OCI-LY7 (cell line): ENCODE measurements at regions not wholly inside any gene's neighbourhood (a gene's known extent, or its start where the extent isn't known, plus 50 kb on each side); places are given as distances from the start of the nearest gene placed in this dataset.

Experiments
- BruUV-seq: library from RNA; stranded (reverse); fragments of 400-500 nt; replicated peaks from 2 replicates; lab custom pipeline; 2021; lab: Mats Ljungman, UMichigan
- CTCF ChIA-PET: fragments of 300-600 bp; sonication (Branson Sonifier 250); formaldehyde crosslinking; loops from one replicate; lab custom pipeline; 2022; ENCODE audit warnings: antibody characterized with exemption; ENCODE audit not compliant: unreplicated experiment; lab: Charles Lee
- POLR2A ChIA-PET: fragments of 300-600 bp; sonication (Branson Sonifier 250); formaldehyde crosslinking; loops from one replicate; lab custom pipeline; 2022; ENCODE audit warnings: antibody characterized with exemption; lab: Charles Lee
- DNase-seq: peaks from one replicate; pipeline ENCODE4 v3.0.0-alpha.2; 2015; ENCODE audit warnings: low spot score
- H2AFZ ChIP-seq: fragments of 200-600 bp; sonication (generic), shearing (Covaris generic); 2 replicates; pipeline ENCODE4 v1.6.1; 2014; ENCODE audit warnings: mild to moderate bottlenecking, antibody characterized with exemption, low read length, moderate library complexity
- H3K27ac ChIP-seq: fragments of 200-600 bp; sonication (generic); 2 replicates; pipeline ENCODE4 v1.5.1; 2014; ENCODE audit warnings: mixed run types, low read depth, mild to moderate bottlenecking, moderate library complexity, low read length, inconsistent platforms; ENCODE audit not compliant: poor library complexity, severe bottlenecking
- H3K36me3 ChIP-seq: fragments of 200-600 bp; sonication (generic); 2 replicates; pipeline ENCODE4 v1.6.1; 2014; ENCODE audit warnings: mild to moderate bottlenecking, antibody characterized with exemption, low read length, moderate library complexity, mixed read lengths; ENCODE audit not compliant: insufficient read depth
- H3K4me1 ChIP-seq: fragments of 200-600 bp; sonication (generic); 2 replicates; pipeline ENCODE4 v1.5.1; 2014; ENCODE audit warnings: mild to moderate bottlenecking, low read length; ENCODE audit not compliant: insufficient read depth, poor library complexity, severe bottlenecking
- H3K4me2 ChIP-seq: fragments of 200-600 bp; sonication (generic); 2 replicates; pipeline ENCODE4 v1.6.1; 2014; ENCODE audit warnings: mild to moderate bottlenecking, low read length
- H3K4me3 ChIP-seq: fragments of 200-600 bp; sonication (generic); 2 replicates; pipeline ENCODE4 v1.5.1; 2014; ENCODE audit warnings: mild to moderate bottlenecking, low read depth, low read length; ENCODE audit not compliant: poor library complexity, severe bottlenecking
- H3K79me2 ChIP-seq: fragments of 200-600 bp; sonication (generic); 2 replicates; pipeline ENCODE4 v1.6.1; 2016; ENCODE audit warnings: low read depth, mild to moderate bottlenecking, low read length, moderate library complexity, mixed read lengths; ENCODE audit not compliant: insufficient read depth
- H3K9me2 ChIP-seq: fragments of 200-600 bp; sonication (generic); 2 replicates; pipeline ENCODE4 v1.6.1; 2016; ENCODE audit warnings: mild to moderate bottlenecking, low read length, mixed read lengths; ENCODE audit not compliant: insufficient read depth
- H3K9me3 ChIP-seq: fragments of 200-600 bp; sonication (generic); 2 replicates; pipeline ENCODE4 v1.6.1; 2014; ENCODE audit warnings: mild to moderate bottlenecking, mixed run types, low read length, mixed read lengths
- H4K20me1 ChIP-seq: fragments of 200-600 bp; sonication (generic); 2 replicates; pipeline ENCODE4 v1.6.1; 2014; ENCODE audit warnings: mild to moderate bottlenecking, antibody characterized with exemption, low read length, moderate library complexity, mixed read lengths; ENCODE audit not compliant: insufficient read depth
- EZH2phosphoT487 ChIP-seq: fragments of 200-600 bp; sonication (generic); IDR thresholded peaks from 2 replicates; pipeline ENCODE4 v1.6.1; 2018; ENCODE audit warnings: low read depth, borderline replicate concordance, mild to moderate bottlenecking, mixed run types, antibody characterized with exemption, low read length, moderate library complexity, mixed read lengths
- intact Hi-C: fragments of 100-400 bp; cut with micrococcal nuclease; formaldehyde crosslinking; loops from one replicate; pipeline ENCODE4 v1.10.0; 2022; ENCODE audit not compliant: unreplicated experiment
- TF ChIP-seq, protein P1 (sequence below): fragments of 200-600 bp; sonication (generic); conservative IDR thresholded peaks from 2 replicates; pipeline ENCODE4 v1.5.1; 2014; ENCODE audit warnings: mild to moderate bottlenecking, antibody characterized with exemption, low read length, moderate library complexity, mixed read lengths

DNA sequence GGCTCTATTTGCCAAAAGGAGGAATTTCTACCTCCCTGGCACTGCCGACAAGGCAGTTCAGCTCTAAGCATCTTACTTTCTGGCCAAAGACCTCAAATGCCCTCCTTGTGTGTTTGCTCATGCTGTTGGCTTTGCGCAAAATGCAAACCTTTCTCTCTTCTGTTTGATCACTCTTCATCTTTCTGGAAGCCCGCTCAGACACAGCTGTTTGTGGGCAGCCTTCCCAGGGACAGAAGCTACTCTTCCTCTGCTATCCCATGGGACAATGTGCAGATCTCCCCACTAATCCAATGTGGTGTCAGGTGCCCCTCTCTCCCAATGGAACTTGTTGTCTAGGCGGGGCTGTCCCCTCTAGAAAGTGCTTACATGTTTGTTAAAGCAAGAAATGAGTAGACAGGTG lies 278.7 kb downstream of the CCSER2 start:
- H4K20me1 ChIP-seq: no peaks in the 10 kb centered on the region
- no peaks in the 10 kb centered on the region for H3K9me2 ChIP-seq
- H3K79me2 ChIP-seq: no peaks in the 10 kb centered on the region
- no peak for DNase-seq
- no peak overlapping the region for H2AFZ ChIP-seq
- intact Hi-C loops: no loop called here
- H3K4me1 ChIP-seq: no peaks in the 10 kb centered on the region
- no peaks in the 10 kb centered on the region for H3K36me3 ChIP-seq
- no peak overlapping the region for H3K27ac ChIP-seq
- no peak for TF ChIP-seq EZH2phosphoT487
- TF ChIP-seq, protein P1, sequence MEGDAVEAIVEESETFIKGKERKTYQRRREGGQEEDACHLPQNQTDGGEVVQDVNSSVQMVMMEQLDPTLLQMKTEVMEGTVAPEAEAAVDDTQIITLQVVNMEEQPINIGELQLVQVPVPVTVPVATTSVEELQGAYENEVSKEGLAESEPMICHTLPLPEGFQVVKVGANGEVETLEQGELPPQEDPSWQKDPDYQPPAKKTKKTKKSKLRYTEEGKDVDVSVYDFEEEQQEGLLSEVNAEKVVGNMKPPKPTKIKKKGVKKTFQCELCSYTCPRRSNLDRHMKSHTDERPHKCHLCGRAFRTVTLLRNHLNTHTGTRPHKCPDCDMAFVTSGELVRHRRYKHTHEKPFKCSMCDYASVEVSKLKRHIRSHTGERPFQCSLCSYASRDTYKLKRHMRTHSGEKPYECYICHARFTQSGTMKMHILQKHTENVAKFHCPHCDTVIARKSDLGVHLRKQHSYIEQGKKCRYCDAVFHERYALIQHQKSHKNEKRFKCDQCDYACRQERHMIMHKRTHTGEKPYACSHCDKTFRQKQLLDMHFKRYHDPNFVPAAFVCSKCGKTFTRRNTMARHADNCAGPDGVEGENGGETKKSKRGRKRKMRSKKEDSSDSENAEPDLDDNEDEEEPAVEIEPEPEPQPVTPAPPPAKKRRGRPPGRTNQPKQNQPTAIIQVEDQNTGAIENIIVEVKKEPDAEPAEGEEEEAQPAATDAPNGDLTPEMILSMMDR: no peak
- no peaks in the 10 kb centered on the region for H3K9me3 ChIP-seq
- no TSS peak for BruUV-seq
- no peak overlapping the region for H3K4me3 ChIP-seq
- no peak overlapping the region for H3K4me2 ChIP-seq
- POLR2A ChIA-PET: no interaction called here
- CTCF ChIA-PET: no interaction called here

DNA sequence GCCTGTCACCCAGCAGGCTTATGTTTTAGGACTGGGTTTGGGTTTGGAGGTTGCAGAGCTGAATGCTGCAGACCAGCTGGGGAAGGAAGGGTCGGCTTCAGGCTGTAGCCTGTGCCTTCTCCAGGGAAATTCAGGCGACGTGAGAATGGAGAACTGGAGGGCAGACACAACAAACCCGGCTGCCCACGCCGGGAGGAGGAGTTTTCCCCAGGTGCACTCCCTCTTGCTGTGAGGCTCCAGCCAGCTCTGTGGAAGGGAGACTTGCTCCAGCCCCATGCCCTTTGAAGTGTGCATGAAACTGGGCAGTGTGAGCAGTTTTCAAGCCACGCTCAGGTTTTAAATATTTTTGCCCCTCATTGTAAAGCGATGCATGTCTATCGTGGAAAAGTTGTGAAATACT lies 279.1 kb downstream of the CCSER2 start:
- H2AFZ ChIP-seq: no peak overlapping the region
- DNase-seq: no peak
- no peaks in the 10 kb centered on the region for H3K9me2 ChIP-seq
- no peaks in the 10 kb centered on the region for H3K9me3 ChIP-seq
- H4K20me1 ChIP-seq: no peaks in the 10 kb centered on the region
- ChIA-PET POLR2A (no interaction called here), CTCF (no interaction called here)
- no peaks in the 10 kb centered on the region for H3K4me1 ChIP-seq
- H3K4me3 ChIP-seq: no peak overlapping the region
- H3K4me2 ChIP-seq: no peak overlapping the region
- no peaks in the 10 kb centered on the region for H3K79me2 ChIP-seq
- no peak overlapping the region for H3K27ac ChIP-seq
- intact Hi-C loops: no loop called here
- no peak for TF ChIP-seq EZH2phosphoT487
- TF ChIP-seq, protein P1: no peak
- no peaks in the 10 kb centered on the region for H3K36me3 ChIP-seq
- no TSS peak for BruUV-seq

DNA sequence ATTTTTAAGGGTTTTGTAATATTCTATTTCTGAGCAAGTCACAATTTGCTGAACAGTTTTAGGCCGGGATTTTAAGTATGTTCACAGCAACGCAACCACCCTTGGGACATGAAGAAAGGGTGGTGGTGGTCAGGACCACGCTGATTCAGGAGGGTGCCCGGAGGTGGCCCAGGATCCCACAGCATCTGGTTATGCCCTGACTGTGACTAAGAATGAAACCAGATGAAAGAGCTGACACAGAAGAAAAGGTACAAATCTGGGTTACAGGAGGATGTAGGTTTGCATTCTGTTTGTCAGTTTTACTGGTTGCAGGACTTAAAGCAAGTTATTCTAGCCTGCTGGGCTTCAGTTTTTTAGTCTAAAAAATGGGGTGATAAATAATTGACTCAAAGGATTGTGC lies 279.7 kb downstream of the CCSER2 start:
- Histone ChIP-seq H4K20me1 (no peaks in the 10 kb centered on the region), H3K9me2 (no peaks in the 10 kb centered on the region), H3K9me3 (no peaks in the 10 kb centered on the region), H3K4me3 (no peak overlapping the region), H3K36me3 (no peaks in the 10 kb centered on the region), H2AFZ (no peak overlapping the region), H3K27ac (no peak overlapping the region), H3K79me2 (no peaks in the 10 kb centered on the region), H3K4me2 (no peak overlapping the region), H3K4me1 (no peaks in the 10 kb centered on the region)
- DNase-seq: no peak
- BruUV-seq: no TSS peak
- intact Hi-C loops: no loop called here
- ChIA-PET CTCF (no interaction called here), POLR2A (no interaction called here)
- TF ChIP-seq EZH2phosphoT487: no peak
- TF ChIP-seq, protein P1: no peak
